Smooth muscle cell (in vitro differentiated cells): ENCODE measurements at regions not wholly inside any gene's neighbourhood (a gene's known extent, or its start where the extent isn't known, plus 50 kb on each side); places are given as distances from the start of the nearest gene placed in this dataset.

Experiments used
- DNase-seq: peaks from one replicate; lab custom pipeline; 2025; ENCODE audit not compliant: unreplicated experiment; lab: John Stamatoyannopoulos, UW
- H2AFZ ChIP-seq: fragments of 200-600 bp; sonication (generic); 2 replicates; pipeline ENCODE4 v1.6.0; 2016; ENCODE audit warnings: antibody characterized with exemption, low read depth, mild to moderate bottlenecking
- H3F3A ChIP-seq: fragments of 200-600 bp; sonication (generic); 2 replicates; pipeline ENCODE4 v1.6.0; 2017; ENCODE audit warnings: antibody characterized with exemption, low read depth
- H3K27ac ChIP-seq: fragments of 200-600 bp; sonication (generic); 2 replicates; pipeline ENCODE4 v1.5.1; 2016; ENCODE audit warnings: low read depth, mild to moderate bottlenecking
- H3K27me3 ChIP-seq: fragments of 200-600 bp; sonication (generic); 2 replicates; pipeline ENCODE4 v1.6.1; 2016; ENCODE audit warnings: low read depth, mild to moderate bottlenecking
- H3K36me3 ChIP-seq: fragments of 200-600 bp; sonication (generic); 2 replicates; pipeline ENCODE4 v1.5.1; 2016; ENCODE audit warnings: low read depth
- H3K4me1 ChIP-seq: fragments of 200-600 bp; sonication (generic); 2 replicates; pipeline ENCODE4 v1.5.1; 2016; ENCODE audit warnings: low read depth
- H3K4me2 ChIP-seq: fragments of 200-600 bp; sonication (generic); 2 replicates; pipeline ENCODE4 v1.6.0; 2016; ENCODE audit warnings: mild to moderate bottlenecking
- H3K4me3 ChIP-seq: fragments of 200-600 bp; sonication (generic); 2 replicates; pipeline ENCODE4 v1.5.1; 2016; ENCODE audit warnings: mild to moderate bottlenecking
- H3K79me2 ChIP-seq: fragments of 200-600 bp; sonication (generic); 2 replicates; pipeline ENCODE4 v1.6.0; 2016; ENCODE audit warnings: low read depth, mild to moderate bottlenecking
- H3K9ac ChIP-seq: fragments of 200-600 bp; sonication (generic); 2 replicates; pipeline ENCODE4 v1.6.0; 2016; ENCODE audit warnings: low read depth
- H3K9me3 ChIP-seq: fragments of 200-600 bp; sonication (generic); replicated peaks from 2 replicates; pipeline ENCODE4 v1.5.1; 2016; ENCODE audit warnings: low read depth
- H4K20me1 ChIP-seq: fragments of 200-600 bp; sonication (generic); 2 replicates; pipeline ENCODE4 v1.6.0; 2016; ENCODE audit warnings: low read depth
- WGBS: methylation state at CpG from one replicate; pipeline ENCODE4 v1.1.7; 2016; ENCODE audit warnings: low lambda C conversion rate; 5-methylcytosine and 5-hydroxymethylcytosine counted together
- TF ChIP-seq, protein P1 (sequence below): fragments of 200-600 bp; sonication (generic); IDR thresholded peaks from 2 replicates; pipeline ENCODE4 v1.5.1; 2017; ENCODE audit warnings: borderline replicate concordance, mild to moderate bottlenecking, antibody characterized with exemption; ENCODE audit not compliant: insufficient read depth, poor library complexity, severe bottlenecking

- Histone ChIP-seq H3K27ac (no peak overlapping the region), H4K20me1 (no peaks in the 10 kb centered on the region), H3K27me3 (no peaks in the 10 kb centered on the region), H3K4me1 (peaks cover 3% of the 10 kb centered on the region), H3K4me3 (no peak overlapping the region), H3K9ac (no peak overlapping the region), H3K4me2 (no peak overlapping the region), H3K79me2 (no peaks in the 10 kb centered on the region), H3K9me3 (no peaks in the 10 kb centered on the region), H3K36me3 (no peaks in the 10 kb centered on the region), H3F3A (peaks cover 5% of the 10 kb centered on the region), H2AFZ (no peak overlapping the region)
- TF ChIP-seq, protein P1, sequence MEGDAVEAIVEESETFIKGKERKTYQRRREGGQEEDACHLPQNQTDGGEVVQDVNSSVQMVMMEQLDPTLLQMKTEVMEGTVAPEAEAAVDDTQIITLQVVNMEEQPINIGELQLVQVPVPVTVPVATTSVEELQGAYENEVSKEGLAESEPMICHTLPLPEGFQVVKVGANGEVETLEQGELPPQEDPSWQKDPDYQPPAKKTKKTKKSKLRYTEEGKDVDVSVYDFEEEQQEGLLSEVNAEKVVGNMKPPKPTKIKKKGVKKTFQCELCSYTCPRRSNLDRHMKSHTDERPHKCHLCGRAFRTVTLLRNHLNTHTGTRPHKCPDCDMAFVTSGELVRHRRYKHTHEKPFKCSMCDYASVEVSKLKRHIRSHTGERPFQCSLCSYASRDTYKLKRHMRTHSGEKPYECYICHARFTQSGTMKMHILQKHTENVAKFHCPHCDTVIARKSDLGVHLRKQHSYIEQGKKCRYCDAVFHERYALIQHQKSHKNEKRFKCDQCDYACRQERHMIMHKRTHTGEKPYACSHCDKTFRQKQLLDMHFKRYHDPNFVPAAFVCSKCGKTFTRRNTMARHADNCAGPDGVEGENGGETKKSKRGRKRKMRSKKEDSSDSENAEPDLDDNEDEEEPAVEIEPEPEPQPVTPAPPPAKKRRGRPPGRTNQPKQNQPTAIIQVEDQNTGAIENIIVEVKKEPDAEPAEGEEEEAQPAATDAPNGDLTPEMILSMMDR: no peak
- 92% methylated on average over 5 of the region's 5 CpGs for WGBS
- DNase-seq: no peak
These were observed 662.7 kb upstream of the HS6ST1 start for GRCh38 chr2:128981353-128981752.

DNA sequence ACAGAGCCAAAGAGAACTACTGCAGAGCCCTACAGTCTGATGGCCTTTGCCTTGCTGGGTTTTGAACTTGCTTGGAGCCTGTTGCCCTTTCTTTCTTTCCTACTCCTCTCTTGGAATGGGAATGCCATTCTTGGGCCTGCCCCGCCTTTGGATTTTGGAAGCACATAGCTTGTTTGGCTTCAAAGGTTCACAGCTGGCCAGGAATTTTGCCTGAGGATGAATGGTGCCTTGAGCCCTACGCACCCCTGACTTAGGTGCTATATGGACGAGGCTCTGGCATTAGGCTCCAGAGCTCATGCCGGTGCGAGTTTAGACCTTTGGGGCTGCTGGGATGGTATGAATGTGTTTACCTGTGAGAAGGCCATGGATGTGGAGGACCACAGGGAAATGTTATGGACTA lies 663.3 kb upstream of the HS6ST1 start:
- Histone ChIP-seq H3K27ac (no peak overlapping the region), H3K4me2 (no peak overlapping the region), H3K4me1 (peaks cover 4% of the 10 kb centered on the region), H3F3A (peaks cover 5% of the 10 kb centered on the region), H3K36me3 (no peaks in the 10 kb centered on the region), H2AFZ (no peak overlapping the region), H3K4me3 (no peak overlapping the region), H3K79me2 (no peaks in the 10 kb centered on the region), H3K9me3 (no peaks in the 10 kb centered on the region), H3K9ac (no peak overlapping the region), H4K20me1 (no peaks in the 10 kb centered on the region), H3K27me3 (no peaks in the 10 kb centered on the region)
- WGBS: 86% methylated on average over 5 of the region's 5 CpGs
- DNase-seq: no peak
- TF ChIP-seq, protein P1: no peak

- Histone ChIP-seq H3K27ac (no peak overlapping the region), H3K79me2 (no peaks in the 10 kb centered on the region), H3K4me2 (no peak overlapping the region), H3K27me3 (no peaks in the 10 kb centered on the region), H3K4me1 (peaks cover 4% of the 10 kb centered on the region), H4K20me1 (no peaks in the 10 kb centered on the region), H3K36me3 (no peaks in the 10 kb centered on the region), H3K9me3 (no peaks in the 10 kb centered on the region), H3K4me3 (no peak overlapping the region), H3K9ac (no peak overlapping the region), H2AFZ (no peak overlapping the region), H3F3A (peaks cover 5% of the 10 kb centered on the region)
- DNase-seq: no peak
- WGBS: 61% methylated on average over 4 of the region's 4 CpGs
- TF ChIP-seq, protein P1: no peak
These were observed 664.0 kb upstream of the HS6ST1 start for GRCh38 chr2:128982670-128983069.

GRCh38 chr2:128983094-128983493 lies 664.4 kb upstream of the HS6ST1 start:
- Histone ChIP-seq H3F3A (peaks cover 5% of the 10 kb centered on the region), H3K27me3 (no peaks in the 10 kb centered on the region), H3K4me3 (no peak overlapping the region), H2AFZ (no peak overlapping the region), H3K4me2 (no peak overlapping the region), H3K4me1 (peaks cover 4% of the 10 kb centered on the region), H3K79me2 (no peaks in the 10 kb centered on the region), H3K9ac (no peak overlapping the region), H4K20me1 (no peaks in the 10 kb centered on the region), H3K27ac (no peak overlapping the region), H3K9me3 (no peaks in the 10 kb centered on the region), H3K36me3 (no peaks in the 10 kb centered on the region)
- WGBS: 79% methylated on average over 2 of the region's 2 CpGs
- TF ChIP-seq, protein P1: no peak
- DNase-seq: no peak
